Sigmoid colon (tissue), 6 donors: ENCODE measurements at regions not wholly inside any gene's neighbourhood (a gene's known extent, or its start where the extent isn't known, plus 50 kb on each side); places are given as distances from the start of the nearest gene placed in this dataset.
"Not testable (repeated sequence)": the region's sequence is repeated elsewhere in the genome, so short reads cannot be mapped to it uniquely, and the experiment has no call there.

Source experiments
- DNase-seq: peaks from one replicate; pipeline ENCODE4 v3.0.0-alpha.2; 2019
- H3K27ac ChIP-seq, 4 donors: fragments of 200-600 bp; sonication (generic); one replicate each; pipeline ENCODE4 v1.5.1; 2016 to 2019; ENCODE audit warnings: mild to moderate bottlenecking in 1 of 4
- H3K27me3 ChIP-seq, 3 donors: fragments of 200-600 bp; sonication (generic); one replicate each; pipeline ENCODE4 v1.5.1; 2019; ENCODE audit warnings: mild to moderate bottlenecking in 1 of 3
- H3K36me3 ChIP-seq, 4 donors: fragments of 200-600 bp; sonication (generic); one replicate each; pipeline ENCODE4 v1.5.1; 2016 to 2019
- H3K4me1 ChIP-seq, 4 donors: fragments of 200-600 bp; sonication (generic); one replicate each; pipeline ENCODE4 v1.5.1; 2017 to 2019
- H3K4me3 ChIP-seq, 4 donors: fragments of 200-600 bp; sonication (generic); one replicate each; pipeline ENCODE4 v1.5.1; 2017 to 2019; ENCODE audit warnings: mild to moderate bottlenecking in 2 of 4, moderate library complexity in 1 of 4
- H3K9me3 ChIP-seq, 4 donors: fragments of 200-600 bp in 3 of 4; sonication (generic) in 3 of 4; one replicate each; pipeline versions ENCODE4 v1.5.1 to v1.6.1; 2013 to 2019
- EP300 ChIP-seq, 4 donors: sonication (generic); formaldehyde crosslinking; IDR thresholded peaks; one replicate each; pipeline ENCODE4 v1.6.1; 2017; ENCODE audit warnings: antibody characterized with exemption in 4 of 4
- POLR2A ChIP-seq, 2 donors: fragments of 450-650 bp; IDR thresholded peaks; one replicate each; pipeline ENCODE4 v1.6.1; 2016; ENCODE audit warnings: antibody characterized with exemption in 2 of 2, mild to moderate bottlenecking in 2 of 2, moderate library complexity in 2 of 2
- POLR2AphosphoS5 ChIP-seq, 4 donors: sonication (generic); formaldehyde crosslinking; IDR thresholded peaks; one replicate each; pipeline ENCODE4 v1.6.1; 2017; ENCODE audit warnings: antibody characterized with exemption in 4 of 4
- WGBS, 2 donors: extraction: QIAGEN DNeasy Blood & Tissue Kit; methylation state at CpG; one replicate each; pipeline ENCODE4 v1.1.7; 2013; 5-methylcytosine and 5-hydroxymethylcytosine counted together
- intact Hi-C: fragments of 100-400 bp; cut with DNase I; formaldehyde crosslinking; loops from one replicate; pipeline ENCODE4 v1.15.1; 2023
- TF ChIP-seq, protein P1 (sequence below), 4 experiments: fragments of 450-650 bp in 3 of 4; fragments of 200-600 bp in 1 of 4; IDR thresholded peaks; one replicate each; pipeline ENCODE4 v1.5.1; 2016 to 2019; ENCODE audit warnings: antibody characterized with exemption in 4 of 4, mild to moderate bottlenecking in 3 of 4, moderate library complexity in 2 of 4
- donor health status: healthy with polysubstance abuse.
- donor health status: healthy.

DNA sequence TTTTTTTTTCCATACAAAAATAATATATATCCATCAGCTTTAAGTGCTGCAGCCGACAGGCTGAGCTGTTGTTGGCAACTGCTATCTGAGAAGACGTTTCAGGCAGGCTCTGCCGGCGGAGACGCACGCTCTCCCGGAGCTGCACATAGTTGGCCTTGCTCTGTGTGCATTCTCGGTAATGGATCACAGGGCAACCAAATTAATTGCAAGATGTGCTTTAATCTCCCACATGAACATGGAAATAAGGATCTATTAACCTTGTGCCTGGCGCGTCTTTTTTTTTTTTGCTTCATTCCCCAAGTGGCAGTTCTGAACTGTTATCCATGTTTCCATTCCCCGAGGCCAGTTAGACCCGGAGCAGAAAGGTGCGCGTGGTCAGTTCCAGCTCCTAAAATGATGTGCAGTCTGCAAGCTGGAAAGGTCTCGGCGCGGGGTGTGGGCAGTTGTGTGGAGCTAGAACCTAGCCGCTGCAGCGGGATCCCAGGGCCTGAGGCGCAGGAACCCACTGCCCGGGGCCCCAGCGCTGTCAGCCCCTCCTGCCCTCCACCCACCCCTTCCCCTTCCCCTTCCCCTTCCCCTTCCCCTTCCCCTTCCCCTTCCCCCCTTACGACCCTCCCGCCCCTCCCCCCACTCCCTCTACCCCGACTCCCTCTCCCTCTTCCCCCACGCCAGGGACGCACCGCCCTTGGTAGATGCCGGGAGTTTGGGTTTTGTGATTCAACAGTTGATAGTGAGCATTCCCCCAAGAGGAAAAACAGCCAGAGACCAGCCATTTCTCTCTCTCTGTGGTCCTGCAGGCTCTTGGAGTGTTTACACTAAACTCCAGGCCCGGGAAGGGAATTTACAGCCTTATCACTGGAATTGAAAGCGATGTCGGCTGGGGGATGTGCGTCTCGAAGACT, 137.8 kb downstream of the CEP120 start:
- Histone ChIP-seq H3K27me3 (no peaks in the 10 kb centered on the region), H3K4me1 (peaks cover 0 to 28% (median 21%) of the 10 kb centered on the region in 4 donors), H3K9me3 (no peaks in the 10 kb centered on the region), H3K36me3 (no peaks in the 10 kb centered on the region), H3K27ac (peak overlapping the region in 3 of 4 donors; percentile 76 to 82 (median 77)), H3K4me3 (peak overlapping the region; percentile 22 to 44 (median 36))
- intact Hi-C loops, result loop anchor here (1.0 to 5.0 kb wide), 2 partner anchors 10 to 198 kb away; partner anchors contain the start of gene PRDM6
- TF ChIP-seq POLR2AphosphoS5 (IDR thresholded peaks at IDR 0.05) (peak in 1 of 4 donors; percentile 17), EP300 (IDR thresholded peaks at IDR 0.05) (no peak), POLR2A (IDR thresholded peaks at IDR 0.05) (no peak)
- TF ChIP-seq, protein P1, sequence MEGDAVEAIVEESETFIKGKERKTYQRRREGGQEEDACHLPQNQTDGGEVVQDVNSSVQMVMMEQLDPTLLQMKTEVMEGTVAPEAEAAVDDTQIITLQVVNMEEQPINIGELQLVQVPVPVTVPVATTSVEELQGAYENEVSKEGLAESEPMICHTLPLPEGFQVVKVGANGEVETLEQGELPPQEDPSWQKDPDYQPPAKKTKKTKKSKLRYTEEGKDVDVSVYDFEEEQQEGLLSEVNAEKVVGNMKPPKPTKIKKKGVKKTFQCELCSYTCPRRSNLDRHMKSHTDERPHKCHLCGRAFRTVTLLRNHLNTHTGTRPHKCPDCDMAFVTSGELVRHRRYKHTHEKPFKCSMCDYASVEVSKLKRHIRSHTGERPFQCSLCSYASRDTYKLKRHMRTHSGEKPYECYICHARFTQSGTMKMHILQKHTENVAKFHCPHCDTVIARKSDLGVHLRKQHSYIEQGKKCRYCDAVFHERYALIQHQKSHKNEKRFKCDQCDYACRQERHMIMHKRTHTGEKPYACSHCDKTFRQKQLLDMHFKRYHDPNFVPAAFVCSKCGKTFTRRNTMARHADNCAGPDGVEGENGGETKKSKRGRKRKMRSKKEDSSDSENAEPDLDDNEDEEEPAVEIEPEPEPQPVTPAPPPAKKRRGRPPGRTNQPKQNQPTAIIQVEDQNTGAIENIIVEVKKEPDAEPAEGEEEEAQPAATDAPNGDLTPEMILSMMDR (IDR thresholded peaks at IDR 0.05), result no peak
- 7 to 12% methylated on average over 31 to 32 of the region's 34 CpGs for WGBS, 2 donors
- peak; percentile 70 for DNase-seq

DNA sequence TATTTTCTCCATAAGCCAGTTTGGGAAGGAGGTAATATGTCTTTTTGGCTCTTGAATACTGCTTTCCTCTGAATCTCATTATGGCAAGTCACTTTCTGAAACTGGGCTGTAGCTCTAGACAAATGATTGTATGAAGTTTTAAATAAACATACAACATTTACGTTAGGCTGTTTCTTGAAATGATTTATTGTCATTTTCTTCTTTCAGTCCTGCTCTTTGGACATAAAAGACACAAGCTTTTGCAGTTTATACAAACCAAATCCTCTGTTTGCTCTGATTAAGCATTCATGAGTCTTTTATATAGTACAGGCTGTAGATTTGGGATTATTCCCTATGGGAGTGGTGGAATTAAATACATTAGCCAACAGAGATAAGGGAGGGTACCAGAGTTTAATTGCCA, 139.7 kb downstream of the CEP120 start:
- TF ChIP-seq POLR2A (IDR thresholded peaks at IDR 0.05) (no peak), EP300 (IDR thresholded peaks at IDR 0.05) (no peak), POLR2AphosphoS5 (IDR thresholded peaks at IDR 0.05) (no peak)
- TF ChIP-seq, protein P1 (IDR thresholded peaks at IDR 0.05), result no peak
- Histone ChIP-seq H3K27ac (peak overlapping the region in 3 of 4 donors; percentile 76 to 82 (median 77)), H3K36me3 (no peaks in the 10 kb centered on the region), H3K4me3 (no peak overlapping the region), H3K27me3 (no peaks in the 10 kb centered on the region), H3K4me1 (peaks cover 0 to 36% (median 29%) of the 10 kb centered on the region in 4 donors), H3K9me3 (no peaks in the 10 kb centered on the region)
- WGBS, 2 donors, result 34 to 40% methylated on average over 1 of the region's 1 CpG
- DNase-seq, result no peak
- intact Hi-C loops, result loop anchor here (5.0 kb wide), 2 partner anchors 76 to 246 kb away; partner anchors contain the start of gene PPIC

DNA sequence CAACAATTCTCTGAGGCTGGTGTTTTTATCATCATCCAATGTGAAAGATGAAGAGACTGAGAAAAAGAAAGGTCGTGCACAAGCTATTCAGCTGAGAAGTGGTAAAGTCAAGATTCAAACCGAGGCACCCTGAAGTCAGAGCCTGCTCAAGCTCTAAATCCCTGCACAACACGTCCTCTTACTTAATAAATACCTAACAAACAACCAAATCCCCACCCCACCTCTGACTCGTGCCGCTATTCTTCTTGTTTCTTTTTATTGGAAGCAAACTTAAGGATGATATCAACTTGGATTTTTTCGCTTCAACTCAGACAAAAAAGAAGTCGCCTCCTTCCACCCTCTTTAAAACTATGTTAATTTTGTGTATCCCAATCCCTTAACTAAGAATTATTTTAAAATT, 140.2 kb downstream of the CEP120 start:
- DNase-seq, result peak; percentile 70
- no peaks in the 10 kb centered on the region for H3K9me3 ChIP-seq
- H3K4me1 ChIP-seq, result peaks cover 0 to 36% (median 29%) of the 10 kb centered on the region in 4 donors
- 51 to 58% methylated on average over 7 of the region's 7 CpGs for WGBS, 2 donors
- no peaks in the 10 kb centered on the region for H3K27me3 ChIP-seq
- H3K27ac ChIP-seq, result peak overlapping the region in 3 of 4 donors; percentile 76 to 82 (median 77)
- intact Hi-C loops, result loop anchor here (5.0 kb wide), 2 partner anchors 76 to 246 kb away; partner anchors contain the start of gene PPIC
- H3K4me3 ChIP-seq, result no peak overlapping the region
- no peak for TF ChIP-seq POLR2AphosphoS5 (IDR thresholded peaks at IDR 0.05)
- TF ChIP-seq, protein P1 (IDR thresholded peaks at IDR 0.05), result no peak
- no peaks in the 10 kb centered on the region for H3K36me3 ChIP-seq

DNA sequence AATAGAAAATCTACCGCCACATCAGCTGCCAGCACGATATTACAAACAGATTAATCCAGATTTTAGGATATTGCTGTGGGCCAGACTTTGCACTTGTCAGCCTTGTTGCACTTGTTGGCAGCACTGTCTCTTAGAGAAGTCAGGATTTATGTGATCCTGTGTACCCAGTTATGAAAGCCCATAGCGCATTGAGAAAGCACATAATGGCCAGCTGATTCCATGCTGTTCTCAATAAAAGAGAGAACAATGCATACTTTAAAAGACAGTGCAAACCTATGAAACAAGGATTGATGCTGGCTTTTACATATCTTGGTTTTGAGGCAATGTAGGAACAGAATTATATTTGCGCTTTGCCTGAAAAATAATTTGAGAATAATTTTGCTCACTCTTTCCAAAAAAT, 140.8 kb downstream of the CEP120 start:
- 92 to 94% methylated on average over 4 of the region's 4 CpGs for WGBS, 2 donors
- Histone ChIP-seq H3K36me3 (no peaks in the 10 kb centered on the region), H3K4me1 (peaks cover 0 to 36% (median 29%) of the 10 kb centered on the region in 4 donors), H3K9me3 (no peaks in the 10 kb centered on the region), H3K27ac (peak overlapping the region in 3 of 4 donors; percentile 76 to 82 (median 77)), H3K27me3 (no peaks in the 10 kb centered on the region), H3K4me3 (no peak overlapping the region)
- no peak for DNase-seq
- intact Hi-C loops, result loop anchor here (5.0 kb wide), 2 partner anchors 75 to 245 kb away; partner anchors contain the start of gene PPIC
- TF ChIP-seq, protein P1 (IDR thresholded peaks at IDR 0.05), result no peak
- no peak for TF ChIP-seq POLR2AphosphoS5 (IDR thresholded peaks at IDR 0.05)

DNA sequence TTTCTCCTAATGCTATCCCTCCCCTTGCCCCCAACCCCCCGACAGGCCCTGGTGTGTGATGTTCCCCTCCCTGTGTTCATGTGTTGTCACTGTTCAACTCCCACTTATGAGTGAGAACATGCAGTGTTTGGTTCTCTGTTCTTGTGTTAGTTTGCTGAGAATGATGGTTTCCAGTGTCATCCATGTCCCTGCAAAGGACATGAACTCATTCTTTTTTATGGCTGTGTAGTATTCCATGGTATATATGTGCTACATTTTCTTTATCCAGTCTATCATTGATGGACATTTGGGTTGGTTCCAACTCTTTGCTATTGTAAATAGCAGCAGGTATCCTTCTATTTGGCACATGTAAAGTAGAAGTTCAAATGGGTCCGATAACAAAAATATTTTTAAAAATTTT, 142.3 kb downstream of the CEP120 start:
- DNase-seq, H3K27me3 ChIP-seq, H3K4me3 ChIP-seq, H3K9me3 ChIP-seq, H3K27ac ChIP-seq, H3K36me3 ChIP-seq: not testable (repeated sequence)
- intact Hi-C loops, result loop anchor here (5.0 kb wide), 2 partner anchors 74 to 244 kb away; partner anchors contain the start of gene PPIC
- WGBS, 2 donors, result 96 to 98% methylated on average over 2 of the region's 2 CpGs
- H3K4me1 ChIP-seq, result peaks cover 0 to 49% (median 34%) of the 10 kb centered on the region in 4 donors
